ENCODE measurements at regions not wholly inside any gene's neighbourhood (a gene's known extent, or its start where the extent isn't known, plus 50 kb on each side); places are given as distances from the start of the nearest gene placed in this dataset.
A peak's percentile ranks its signal among the peaks of the same experiment; 100 is the strongest.

DNA sequence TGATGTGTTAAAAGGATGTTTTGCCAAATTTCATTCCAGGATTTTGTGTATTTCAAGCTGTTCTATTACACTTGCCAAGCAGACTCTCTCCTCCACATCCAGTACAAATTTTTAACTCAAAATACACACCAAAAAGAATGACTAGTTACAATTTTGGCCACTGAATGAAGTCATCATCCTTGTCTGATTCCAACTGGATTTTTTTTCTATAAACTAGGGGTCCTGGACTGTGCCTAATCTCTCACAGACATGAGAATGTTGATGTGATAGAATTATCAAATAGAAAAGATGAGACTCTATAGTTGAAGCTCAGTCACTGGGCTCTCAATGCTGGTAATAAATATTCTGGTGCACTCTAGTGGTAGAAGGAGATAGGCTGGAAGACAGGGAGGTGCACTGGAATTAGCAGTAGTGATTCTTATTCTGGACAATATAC is 85.8 kb downstream of the FANCF start:
- TF ChIP-seq CTCF (IDR thresholded peaks at IDR 0.05; ENCODE audit: poor library complexity, severe bottlenecking) (peak; percentile 81), EP300 (conservative IDR thresholded peaks at IDR 0.05; ENCODE audit: poor library complexity, severe bottlenecking) (no peak), POLR2AphosphoS5 (IDR thresholded peaks at IDR 0.05) (no peak)

Data from neural cell (in vitro differentiated cells).